ENCODE measurements at regions not wholly inside any gene's neighbourhood (a gene's known extent, or its start where the extent isn't known, plus 50 kb on each side); places are given as distances from the start of the nearest gene placed in this dataset.

- no TSS peak for BruUV-seq (replicated peaks)
- DNase-seq (ENCODE audit: extremely low read depth in 1 of 4, low spot score in 3 of 4), result no peak
- POLR2A ChIA-PET, result no interaction called here
These were observed 114.8 kb downstream of the COPS8 start for GRCh38 chr2:237200462-237200861.

More at GRCh38 chr2:237200462-237200861, 114.8 kb downstream of the COPS8 start:
- no peak overlapping the region for H3K4me3 ChIP-seq
- no peak overlapping the region for H2AFZ ChIP-seq (ENCODE audit: low read depth, low read length)
- no peak overlapping the region for H3K4me2 ChIP-seq (ENCODE audit: insufficient read depth, low read length)
- FAIRE-seq, result no peak
- no peak overlapping the region for H3K27ac ChIP-seq (ENCODE audit: extremely low read depth, low read depth, low read length)
- in situ Hi-C loops (cut with MboI), result no loop called here
- intact Hi-C loops (cut with micrococcal nuclease), result no loop called here
- no peaks in the 10 kb centered on the region for H3K36me3 ChIP-seq (ENCODE audit: control insufficient read depth, insufficient read depth, low read length)
- no peaks in the 10 kb centered on the region for H3K9me1 ChIP-seq (ENCODE audit: control insufficient read depth, insufficient read depth, low read length)
- no peak for ATAC-seq
- peaks cover 11 to 15% of the 10 kb centered on the region in 2 experiments; a peak in 3 of 5 replicates for H3K4me1 ChIP-seq (replicated peaks in 1 of 2; ENCODE audit: control insufficient read depth in 2 of 2, insufficient read depth in 2 of 2, low read length in 2 of 2)
- no peak for TF ChIP-seq ATF4 (CRISPR knock-in tag; IDR thresholded peaks at IDR 0.05)
- no peak for TF ChIP-seq SRSF3 (IDR thresholded peaks at IDR 0.05; ENCODE audit: insufficient read depth, low read length)
- TF ChIP-seq TEAD4 (IDR thresholded peaks at IDR 0.05; ENCODE audit: low read length), result no peak
- TF ChIP-seq TEAD4 (CRISPR knock-in tag; IDR thresholded peaks at IDR 0.05; ENCODE audit: borderline replicate concordance), result no peak
- TF ChIP-seq SIX5 (IDR thresholded peaks at IDR 0.05; ENCODE audit: borderline replicate concordance in 1 of 2, insufficient read depth in 1 of 2, low read depth in 1 of 2, low read length in 2 of 2), result no peak
- TF ChIP-seq ZNF584 (CRISPR knock-in tag; IDR thresholded peaks at IDR 0.05; ENCODE audit: low read depth), result no peak
- no peak for TF ChIP-seq PCBP2 (IDR thresholded peaks at IDR 0.05; ENCODE audit: low read depth, low read length, poor library complexity, severe bottlenecking)
- TF ChIP-seq ZBTB7A (IDR thresholded peaks at IDR 0.05; ENCODE audit: borderline replicate concordance, control insufficient read depth, low read depth, low read length), result no peak
- no peak for TF ChIP-seq ESRRB (CRISPR knock-in tag; IDR thresholded peaks at IDR 0.05; ENCODE audit: borderline replicate concordance)
- no peak for TF ChIP-seq NCOA4 (IDR thresholded peaks at IDR 0.05; ENCODE audit: partially characterized antibody)
- no peak for TF ChIP-seq CHAMP1 (IDR thresholded peaks at IDR 0.05)
- TF ChIP-seq ZNF76 (CRISPR knock-in tag; IDR thresholded peaks at IDR 0.05; ENCODE audit: borderline replicate concordance), result no peak
- no peak for TF ChIP-seq HDAC6 (IDR thresholded peaks at IDR 0.05; ENCODE audit: low read depth, low read length)
- TF ChIP-seq RBM17 (IDR thresholded peaks at IDR 0.05; ENCODE audit: borderline replicate concordance, low read depth, low read length), result no peak
- no peak for TF ChIP-seq HOMEZ (CRISPR knock-in tag; IDR thresholded peaks at IDR 0.05)
- no peak for TF ChIP-seq TAF9B (IDR thresholded peaks at IDR 0.05; ENCODE audit: partially characterized antibody)
- H3K27me3 ChIP-seq (ENCODE audit: control insufficient read depth in 2 of 2, insufficient read depth in 2 of 2, low read length in 2 of 2), result peaks cover 0 to 19% of the 10 kb centered on the region in 2 experiments; a peak in 3 of 5 replicates
- no peaks in the 10 kb centered on the region for H4K20me1 ChIP-seq (replicated peaks; ENCODE audit: control insufficient read depth, insufficient read depth, low read length)
- no peak overlapping the region for H3K9ac ChIP-seq (ENCODE audit: insufficient read depth in 1 of 2, low read depth in 2 of 2, low read length in 2 of 2)
- no peaks in the 10 kb centered on the region for H3K79me2 ChIP-seq (ENCODE audit: control insufficient read depth, insufficient read depth, low read length)
- CTCF ChIA-PET (ENCODE audit: low intra/inter-chr PET ratio), result no interaction called here
- WGBS (ENCODE audit: insufficient coverage, low coverage, missing lambda C conversion rate), result 30% methylated on average over 6 of the region's 7 CpGs
- H3K9me3 ChIP-seq (replicated peaks; ENCODE audit: control insufficient read depth, insufficient read depth, low read depth, low read length), result no peaks in the 10 kb centered on the region
